ENCODE measurements at regions not wholly inside any gene's neighbourhood (a gene's known extent, or its start where the extent isn't known, plus 50 kb on each side); places are given as distances from the start of the nearest gene placed in this dataset.

DNA sequence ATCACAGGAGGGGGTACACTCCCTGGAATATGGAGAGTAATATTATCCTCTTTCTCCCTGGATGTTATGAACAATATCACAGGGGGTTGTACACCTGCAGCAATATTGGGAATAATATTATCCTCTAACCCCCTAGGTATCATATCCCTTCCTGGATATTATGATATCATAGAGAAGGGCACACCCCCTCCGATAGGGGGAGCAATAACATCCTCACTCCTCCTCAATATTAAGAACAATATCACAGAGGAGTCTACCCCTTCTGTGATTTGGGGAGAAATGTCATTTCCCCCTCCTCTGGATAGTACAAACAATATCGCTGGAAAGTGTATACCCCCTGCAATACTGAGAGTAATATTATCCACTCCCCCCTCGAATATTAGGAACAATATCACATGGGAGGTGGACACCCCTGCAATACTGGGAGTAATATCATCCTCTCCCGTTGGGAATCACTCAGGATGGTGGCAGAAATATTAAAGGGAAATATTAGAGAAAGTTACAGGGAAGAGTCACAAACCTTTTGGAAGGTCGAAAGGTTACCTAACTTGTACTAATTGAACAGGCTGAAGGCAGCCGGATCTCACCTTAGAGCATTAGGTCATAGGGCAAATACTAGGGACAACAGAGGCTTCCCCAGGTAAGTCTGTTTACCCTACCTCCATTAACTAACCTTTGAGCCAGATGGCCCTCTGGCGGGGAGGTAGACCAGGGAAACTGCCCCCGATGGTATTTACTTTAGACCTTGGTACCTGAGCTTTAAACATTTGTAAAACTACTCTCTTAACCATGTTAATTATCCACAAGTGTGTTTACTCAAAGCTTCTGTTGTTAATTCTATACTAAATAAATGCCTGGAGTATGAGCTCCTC, 57.5 kb upstream of the FREM1 start:
- DNase-seq (ENCODE audit: low read depth in 2 of 3, low spot score in 2 of 3), result no peak

DNA sequence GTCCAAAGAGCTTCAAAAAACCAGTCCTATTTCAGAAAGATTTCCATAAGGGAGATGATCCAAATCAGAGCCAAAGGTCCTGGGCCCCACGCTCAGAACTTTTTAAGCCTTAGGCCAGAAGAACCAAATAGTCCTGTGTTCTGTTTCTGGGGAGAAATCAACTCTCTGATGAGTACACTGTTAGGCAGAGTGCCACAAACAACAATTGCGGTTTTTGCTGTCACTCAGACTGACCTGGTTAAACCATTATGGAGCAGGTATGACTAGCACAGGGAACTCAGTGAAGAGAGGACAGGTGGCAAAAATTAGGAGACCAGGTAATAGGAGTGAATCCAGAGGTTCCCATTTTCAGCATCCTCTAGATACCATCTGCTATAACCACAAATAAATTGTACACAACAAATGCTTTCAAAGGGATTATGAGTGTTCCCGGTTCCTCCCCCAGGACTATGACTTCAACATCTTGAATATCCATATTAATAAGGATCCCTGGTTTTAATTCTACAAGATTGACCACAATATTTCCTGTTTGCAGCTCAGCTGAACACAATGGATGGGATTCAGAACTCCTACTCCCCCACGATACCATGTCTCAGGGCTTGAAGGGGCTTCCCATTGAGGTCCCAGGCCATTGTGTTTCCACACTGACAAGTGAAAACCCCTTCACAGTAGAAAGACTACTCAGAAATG, 52.1 kb upstream of the FREM1 start:
- no peak for DNase-seq (ENCODE audit: low read depth in 2 of 3, low spot score in 2 of 3)

DNA sequence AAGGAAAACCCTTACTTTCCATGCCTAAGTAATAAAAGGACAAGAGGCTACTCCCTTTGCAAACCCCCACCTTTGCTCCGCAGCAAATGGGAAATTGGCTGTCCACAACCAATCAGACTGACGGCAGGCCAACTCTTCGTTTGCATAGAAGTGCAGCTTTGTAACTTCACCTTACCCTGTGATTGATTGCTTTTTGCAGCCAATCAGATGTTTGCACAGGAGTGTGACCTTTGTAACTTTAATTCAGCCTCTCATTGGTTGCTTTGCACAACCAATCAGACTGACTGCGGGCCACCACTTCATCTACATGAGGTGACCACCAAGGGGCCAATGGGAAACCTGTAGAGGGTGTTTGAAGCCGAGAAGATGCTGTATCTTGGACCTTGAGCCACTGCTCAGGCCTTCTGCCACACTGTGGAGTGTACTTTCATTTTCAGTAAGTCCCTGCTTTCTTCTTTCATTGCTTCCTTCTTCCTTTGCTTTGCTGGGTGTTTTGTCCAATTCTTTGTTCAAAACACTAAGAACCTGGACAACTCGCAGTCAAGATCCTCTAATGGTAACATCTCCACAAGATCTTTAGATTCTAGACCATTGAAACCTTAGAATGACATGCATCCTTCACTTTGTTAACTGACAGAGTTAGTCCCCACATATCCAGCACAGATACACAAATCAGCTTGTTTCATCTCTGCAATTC, 51.3 kb upstream of the FREM1 start:
- DNase-seq (ENCODE audit: low read depth in 2 of 3, low spot score in 2 of 3), result no peak

DNA sequence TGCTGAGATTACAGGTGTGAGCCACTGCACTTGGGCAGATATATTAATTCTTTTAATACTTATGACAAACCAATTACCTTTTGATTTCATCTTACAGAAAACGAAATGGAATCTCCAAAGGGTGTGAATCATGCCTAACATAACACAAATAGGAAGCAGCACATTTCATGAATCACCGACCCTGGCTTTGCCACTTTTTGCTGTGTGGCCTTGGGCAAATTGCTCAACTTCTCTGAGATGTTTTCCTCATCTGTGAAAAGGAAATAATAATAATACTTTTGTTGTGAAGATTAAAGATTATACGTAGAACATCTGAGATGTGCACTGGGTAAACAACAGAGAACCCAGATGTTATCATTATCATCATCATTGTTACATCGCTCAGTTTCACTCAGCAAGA, 50.7 kb upstream of the FREM1 start:
- DNase-seq (ENCODE audit: low read depth in 2 of 3, low spot score in 2 of 3), result no peak

Measured in hematopoietic multipotent progenitor cell (in vitro differentiated cells).